ENCODE measurements at regions not wholly inside any gene's neighbourhood (a gene's known extent, or its start where the extent isn't known, plus 50 kb on each side); places are given as distances from the start of the nearest gene placed in this dataset.
A peak's percentile ranks its signal among the peaks of the same experiment; 100 is the strongest.

DNA sequence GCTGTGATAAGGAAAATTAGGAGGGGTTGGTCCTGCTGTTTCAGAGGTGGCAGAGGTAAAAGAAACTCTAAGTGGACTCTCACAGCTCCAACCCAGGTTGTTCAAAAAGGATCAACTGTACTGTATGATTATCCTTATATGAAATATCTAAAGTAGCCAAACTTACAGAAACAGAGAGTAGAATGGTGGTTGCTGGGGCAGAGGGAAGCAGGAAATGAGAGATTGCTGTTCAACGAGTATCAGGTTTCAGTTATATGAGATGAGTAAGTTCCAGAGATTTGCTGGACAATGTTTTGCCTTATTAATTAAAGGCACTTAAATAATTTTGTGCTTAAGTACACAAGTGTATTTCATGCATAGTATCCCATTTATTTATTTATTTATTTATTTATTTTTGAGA is 972.0 kb upstream of the LRRTM1 start:
- Histone ChIP-seq H3K4me3 (ENCODE audit: insufficient read length, low read depth) (no peak overlapping the region), H3K9ac (ENCODE audit: insufficient read length, low read depth) (no peak overlapping the region), H3K36me3 (ENCODE audit: insufficient read depth, insufficient read length, low read length) (no peaks in the 10 kb centered on the region), H3K4me1 (ENCODE audit: insufficient read depth, insufficient read length) (no peaks in the 10 kb centered on the region), H3K9me3 (ENCODE audit: insufficient read depth, low read length) (no peaks in the 10 kb centered on the region), H3K27me3 (ENCODE audit: insufficient read depth, insufficient read length) (no peaks in the 10 kb centered on the region)
- TF ChIP-seq SUZ12 (IDR thresholded peaks at IDR 0.05; ENCODE audit: extremely low read depth, insufficient read depth, insufficient read length) (no peak), ZNF274 (IDR thresholded peaks at IDR 0.05; ENCODE audit: low read depth, low read length) (no peak), YY1 (IDR thresholded peaks at IDR 0.05; ENCODE audit: insufficient read depth, insufficient read length) (no peak)
- no peak for DNase-seq (ENCODE audit: low read depth, low spot score)

GRCh38 chr2:81266106-81266505 is 961.6 kb upstream of the LRRTM1 start:
- H3K27me3 ChIP-seq (ENCODE audit: insufficient read depth, insufficient read length): no peaks in the 10 kb centered on the region
- no peaks in the 10 kb centered on the region for H3K9me3 ChIP-seq (ENCODE audit: insufficient read depth, low read length)
- no peak for TF ChIP-seq SUZ12 (IDR thresholded peaks at IDR 0.05; ENCODE audit: extremely low read depth, insufficient read depth, insufficient read length)
- no peak for TF ChIP-seq YY1 (IDR thresholded peaks at IDR 0.05; ENCODE audit: insufficient read depth, insufficient read length)
- TF ChIP-seq ZNF274 (IDR thresholded peaks at IDR 0.05; ENCODE audit: low read depth, low read length): no peak
- H3K36me3 ChIP-seq (ENCODE audit: insufficient read depth, insufficient read length, low read length): no peaks in the 10 kb centered on the region
- no peak overlapping the region for H3K9ac ChIP-seq (ENCODE audit: insufficient read length, low read depth)
- DNase-seq (ENCODE audit: low read depth, low spot score): peak; percentile 35
- no peak overlapping the region for H3K4me3 ChIP-seq (ENCODE audit: insufficient read length, low read depth)
- H3K4me1 ChIP-seq (ENCODE audit: insufficient read depth, insufficient read length): no peaks in the 10 kb centered on the region

DNA sequence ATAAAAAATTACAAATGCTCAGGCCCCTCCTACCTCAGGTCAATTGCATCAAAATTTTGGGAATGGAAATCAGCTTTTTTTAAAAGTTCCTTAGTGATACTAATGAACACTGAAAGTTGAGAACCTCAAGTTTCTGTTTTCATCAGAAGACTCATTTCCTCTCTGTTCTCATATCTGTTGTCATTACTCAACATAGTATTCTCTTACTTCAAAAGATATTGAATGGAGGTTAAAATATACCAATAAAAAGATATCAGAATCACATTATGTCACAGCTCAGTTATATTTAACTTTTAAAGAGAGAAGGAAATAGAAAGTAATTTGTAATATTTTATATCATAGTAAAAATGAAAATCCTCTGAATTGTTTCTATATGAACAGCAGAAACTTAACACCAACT is 959.4 kb upstream of the LRRTM1 start:
- Histone ChIP-seq H3K4me1 (ENCODE audit: insufficient read depth, insufficient read length) (no peaks in the 10 kb centered on the region), H3K4me3 (ENCODE audit: insufficient read length, low read depth) (no peak overlapping the region), H3K36me3 (ENCODE audit: insufficient read depth, insufficient read length, low read length) (no peaks in the 10 kb centered on the region), H3K9ac (ENCODE audit: insufficient read length, low read depth) (no peak overlapping the region), H3K27me3 (ENCODE audit: insufficient read depth, insufficient read length) (no peaks in the 10 kb centered on the region), H3K9me3 (ENCODE audit: insufficient read depth, low read length) (no peaks in the 10 kb centered on the region)
- TF ChIP-seq YY1 (IDR thresholded peaks at IDR 0.05; ENCODE audit: insufficient read depth, insufficient read length) (no peak), ZNF274 (IDR thresholded peaks at IDR 0.05; ENCODE audit: low read depth, low read length) (no peak), SUZ12 (IDR thresholded peaks at IDR 0.05; ENCODE audit: extremely low read depth, insufficient read depth, insufficient read length) (no peak)
- no peak for DNase-seq (ENCODE audit: low read depth, low spot score)

GRCh38 chr2:81260320-81260719 is 955.8 kb upstream of the LRRTM1 start:
- no peak overlapping the region for H3K4me3 ChIP-seq (ENCODE audit: insufficient read length, low read depth)
- no peaks in the 10 kb centered on the region for H3K36me3 ChIP-seq (ENCODE audit: insufficient read depth, insufficient read length, low read length)
- no peak for DNase-seq (ENCODE audit: low read depth, low spot score)
- H3K9ac ChIP-seq (ENCODE audit: insufficient read length, low read depth): no peak overlapping the region
- no peaks in the 10 kb centered on the region for H3K4me1 ChIP-seq (ENCODE audit: insufficient read depth, insufficient read length)
- H3K27me3 ChIP-seq (ENCODE audit: insufficient read depth, insufficient read length): no peaks in the 10 kb centered on the region
- no peaks in the 10 kb centered on the region for H3K9me3 ChIP-seq (ENCODE audit: insufficient read depth, low read length)
- TF ChIP-seq SUZ12 (IDR thresholded peaks at IDR 0.05; ENCODE audit: extremely low read depth, insufficient read depth, insufficient read length) (no peak), ZNF274 (IDR thresholded peaks at IDR 0.05; ENCODE audit: low read depth, low read length) (no peak), YY1 (IDR thresholded peaks at IDR 0.05; ENCODE audit: insufficient read depth, insufficient read length) (no peak)

GRCh38 chr2:81250270-81250669 is 945.7 kb upstream of the LRRTM1 start:
- no peaks in the 10 kb centered on the region for H3K27me3 ChIP-seq (ENCODE audit: insufficient read depth, insufficient read length)
- DNase-seq (ENCODE audit: low read depth, low spot score): no peak
- TF ChIP-seq YY1 (IDR thresholded peaks at IDR 0.05; ENCODE audit: insufficient read depth, insufficient read length) (no peak), ZNF274 (IDR thresholded peaks at IDR 0.05; ENCODE audit: low read depth, low read length) (no peak), SUZ12 (IDR thresholded peaks at IDR 0.05; ENCODE audit: extremely low read depth, insufficient read depth, insufficient read length) (no peak)
- no peaks in the 10 kb centered on the region for H3K36me3 ChIP-seq (ENCODE audit: insufficient read depth, insufficient read length, low read length)
- H3K9ac ChIP-seq (ENCODE audit: insufficient read length, low read depth): no peak overlapping the region
- no peaks in the 10 kb centered on the region for H3K4me1 ChIP-seq (ENCODE audit: insufficient read depth, insufficient read length)
- no peak overlapping the region for H3K4me3 ChIP-seq (ENCODE audit: insufficient read length, low read depth)
- no peaks in the 10 kb centered on the region for H3K9me3 ChIP-seq (ENCODE audit: insufficient read depth, low read length)

GRCh38 chr2:81249152-81249551 is 944.6 kb upstream of the LRRTM1 start:
- no peaks in the 10 kb centered on the region for H3K36me3 ChIP-seq (ENCODE audit: insufficient read depth, insufficient read length, low read length)
- H3K9me3 ChIP-seq (ENCODE audit: insufficient read depth, low read length): no peaks in the 10 kb centered on the region
- no peak for DNase-seq (ENCODE audit: low read depth, low spot score)
- H3K4me1 ChIP-seq (ENCODE audit: insufficient read depth, insufficient read length): no peaks in the 10 kb centered on the region
- TF ChIP-seq SUZ12 (IDR thresholded peaks at IDR 0.05; ENCODE audit: extremely low read depth, insufficient read depth, insufficient read length) (no peak), ZNF274 (IDR thresholded peaks at IDR 0.05; ENCODE audit: low read depth, low read length) (no peak), YY1 (IDR thresholded peaks at IDR 0.05; ENCODE audit: insufficient read depth, insufficient read length) (no peak)
- H3K9ac ChIP-seq (ENCODE audit: insufficient read length, low read depth): no peak overlapping the region
- H3K27me3 ChIP-seq (ENCODE audit: insufficient read depth, insufficient read length): no peaks in the 10 kb centered on the region
- no peak overlapping the region for H3K4me3 ChIP-seq (ENCODE audit: insufficient read length, low read depth)

DNA sequence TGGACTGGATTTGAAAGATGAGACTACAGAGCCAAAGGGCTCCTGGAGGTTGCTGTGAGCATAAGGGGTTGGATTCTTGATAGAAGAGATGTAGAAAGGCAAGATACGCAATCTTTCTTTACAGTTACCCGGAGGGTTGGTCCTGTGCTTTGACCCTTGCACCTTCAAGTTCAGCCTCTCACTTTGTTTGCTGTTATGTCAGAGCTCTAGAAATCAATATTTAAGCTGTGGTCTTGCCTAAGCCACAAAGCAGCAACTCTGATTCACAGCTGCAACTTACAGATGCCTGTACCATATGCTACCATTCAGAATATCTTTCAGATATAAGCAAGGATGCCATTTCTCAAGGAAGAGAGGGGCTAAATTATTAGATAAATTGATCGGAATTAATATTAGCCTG is 943.1 kb upstream of the LRRTM1 start:
- DNase-seq (ENCODE audit: low read depth, low spot score): no peak
- no peaks in the 10 kb centered on the region for H3K36me3 ChIP-seq (ENCODE audit: insufficient read depth, insufficient read length, low read length)
- H3K27me3 ChIP-seq (ENCODE audit: insufficient read depth, insufficient read length): no peaks in the 10 kb centered on the region
- H3K9ac ChIP-seq (ENCODE audit: insufficient read length, low read depth): no peak overlapping the region
- no peaks in the 10 kb centered on the region for H3K4me1 ChIP-seq (ENCODE audit: insufficient read depth, insufficient read length)
- H3K4me3 ChIP-seq (ENCODE audit: insufficient read length, low read depth): no peak overlapping the region
- TF ChIP-seq ZNF274 (IDR thresholded peaks at IDR 0.05; ENCODE audit: low read depth, low read length) (no peak), SUZ12 (IDR thresholded peaks at IDR 0.05; ENCODE audit: extremely low read depth, insufficient read depth, insufficient read length) (no peak), YY1 (IDR thresholded peaks at IDR 0.05; ENCODE audit: insufficient read depth, insufficient read length) (no peak)
- H3K9me3 ChIP-seq (ENCODE audit: insufficient read depth, low read length): no peaks in the 10 kb centered on the region

- Histone ChIP-seq H3K4me1 (ENCODE audit: insufficient read depth, insufficient read length) (no peaks in the 10 kb centered on the region), H3K4me3 (ENCODE audit: insufficient read length, low read depth) (no peak overlapping the region), H3K9ac (ENCODE audit: insufficient read length, low read depth) (no peak overlapping the region), H3K27me3 (ENCODE audit: insufficient read depth, insufficient read length) (no peaks in the 10 kb centered on the region), H3K36me3 (ENCODE audit: insufficient read depth, insufficient read length, low read length) (no peaks in the 10 kb centered on the region), H3K9me3 (ENCODE audit: insufficient read depth, low read length) (no peaks in the 10 kb centered on the region)
- DNase-seq (ENCODE audit: low read depth, low spot score): no peak
- TF ChIP-seq SUZ12 (IDR thresholded peaks at IDR 0.05; ENCODE audit: extremely low read depth, insufficient read depth, insufficient read length) (no peak), YY1 (IDR thresholded peaks at IDR 0.05; ENCODE audit: insufficient read depth, insufficient read length) (no peak), ZNF274 (IDR thresholded peaks at IDR 0.05; ENCODE audit: low read depth, low read length) (no peak)
Measured at GRCh38 chr2:81242501-81242900, 937.9 kb upstream of the LRRTM1 start.

Measured in NT2/D1 (cell line).